HepG2 (cell line): ENCODE measurements at regions not wholly inside any gene's neighbourhood (a gene's known extent, or its start where the extent isn't known, plus 50 kb on each side); places are given as distances from the start of the nearest gene placed in this dataset.

Source experiments
- ATAC-seq: fragments of 200-7000 bp; cut with Tn5 transposase; 3 replicates; pipeline ENCODE4 v1.9.1; 2020; ENCODE audit warnings: mild to moderate bottlenecking, moderate library complexity
- BruUV-seq: library from RNA; stranded (reverse); fragments of 400-500 nt; replicated peaks from 2 replicates; lab custom pipeline; 2021; lab: Mats Ljungman, UMichigan
- CTCF ChIA-PET: fragments of 300-600 bp; formaldehyde crosslinking; extraction: SDS; loops from one replicate; lab custom pipeline; 2021; ENCODE audit warnings: low total read pairs, inconsistent platforms, low intra/inter-chr PET ratio; lab: Yijun Ruan, JAX
- POLR2A ChIA-PET: fragments of 350-600 bp; sonication (Branson Sonifier 250); formaldehyde crosslinking; loops from one replicate; lab custom pipeline; 2020; ENCODE audit warnings: antibody characterized with exemption, inconsistent platforms; lab: Yijun Ruan, JAX
- DNase-seq: peaks from one replicate; pipeline ENCODE4 v3.0.0-alpha.2; 2015; ENCODE audit warnings: low spot score
- FAIRE-seq: peaks from 3 replicates; lab custom pipeline; 2011; peaks lifted over from hg19 to GRCh38; lab: Jason Lieb, UNC
- H2AFZ ChIP-seq: one replicate; pipeline ENCODE4 v1.6.1; 2011; ENCODE audit warnings: low read length, inconsistent platforms
- H3K27ac ChIP-seq: fragments of 300-600 bp; 3 replicates; pipeline ENCODE4 v1.8.0; 2011; ENCODE audit warnings: mixed run types, mild to moderate bottlenecking, mixed read lengths, low read length, inconsistent platforms; ENCODE audit not compliant: insufficient read depth; ENCODE audit errors: extremely low read length
- H3K27me3 ChIP-seq, 2 experiments: fragments of 200-600 bp in 1 of 2; 2 replicates in 1 of 2; 3 replicates in 1 of 2; pipeline versions ENCODE4 v1.6.0 to v1.8.0; 2011; ENCODE audit warnings: low read length in 2 of 2, mild to moderate bottlenecking in 2 of 2, moderate library complexity in 2 of 2, inconsistent platforms in 1 of 2; ENCODE audit not compliant: insufficient read depth in 2 of 2, control insufficient read depth in 1 of 2
- H3K36me3 ChIP-seq, 2 experiments: fragments of 200-600 bp in 1 of 2; replicated peaks in 1 of 2; 2 replicates in 1 of 2; 3 replicates in 1 of 2; pipeline versions ENCODE4 v1.5.1 to v1.8.0; 2011; ENCODE audit warnings: low read length in 2 of 2, inconsistent platforms in 1 of 2; ENCODE audit not compliant: insufficient read depth in 2 of 2, control insufficient read depth in 1 of 2
- H3K4me1 ChIP-seq: 2 replicates; pipeline ENCODE4 v1.5.1; 2012; ENCODE audit warnings: low read length, inconsistent platforms; ENCODE audit not compliant: insufficient read depth
- H3K4me2 ChIP-seq: 2 replicates; pipeline ENCODE4 v1.6.0; 2011; ENCODE audit warnings: low read depth, low read length, inconsistent platforms
- H3K4me3 ChIP-seq, 3 experiments: fragments of 200-600 bp in 1 of 3; sonication (generic), shearing (Covaris generic) in 1 of 3; replicated peaks in 1 of 3; 2 replicates each; pipeline ENCODE4 v1.5.1; 2011 to 2016; ENCODE audit warnings: low read length in 3 of 3, inconsistent platforms in 2 of 3, low read depth in 2 of 3, mild to moderate bottlenecking in 2 of 3, control low read depth in 1 of 3, mixed read lengths in 1 of 3; ENCODE audit not compliant: insufficient read depth in 1 of 3
- H3K79me2 ChIP-seq: one replicate; pipeline ENCODE4 v1.6.1; 2011; ENCODE audit warnings: low read length, inconsistent platforms; ENCODE audit not compliant: insufficient read depth
- H3K9ac ChIP-seq: 2 replicates; pipeline ENCODE4 v1.6.0; 2011; ENCODE audit warnings: mild to moderate bottlenecking, low read depth, low read length, inconsistent platforms; ENCODE audit not compliant: insufficient read depth
- H3K9me3 ChIP-seq: 2 replicates; pipeline ENCODE4 v1.5.1; 2012; ENCODE audit warnings: mild to moderate bottlenecking, low read length
- H4K20me1 ChIP-seq: 2 replicates; pipeline ENCODE4 v1.6.0; 2011; ENCODE audit warnings: inconsistent platforms, mild to moderate bottlenecking, low read length, moderate library complexity; ENCODE audit not compliant: insufficient read depth
- ARHGAP35 ChIP-seq: sonication (generic); formaldehyde crosslinking; IDR thresholded peaks from 2 replicates; pipeline ENCODE4 v1.9.0; 2022; ENCODE audit warnings: mild to moderate bottlenecking, inconsistent platforms, moderate library complexity, missing genetic modification reagents, borderline replicate concordance
- JARID2 ChIP-seq: sonication (generic); formaldehyde crosslinking; IDR thresholded peaks from 2 replicates; pipeline ENCODE4 v1.8.1; 2023; ENCODE audit warnings: missing genetic modification reagents, inconsistent platforms; ENCODE audit not compliant: insufficient replicate concordance
- TARDBP ChIP-seq: sonication (generic); formaldehyde crosslinking; IDR thresholded peaks from 2 replicates; pipeline ENCODE4 v1.8.0; 2022; ENCODE audit warnings: mild to moderate bottlenecking, missing genetic modification reagents
- YEATS4 ChIP-seq: sonication (generic); formaldehyde crosslinking; IDR thresholded peaks from 2 replicates; pipeline ENCODE4 v1.4.0; 2020; ENCODE audit warnings: missing genetic modification reagents, borderline replicate concordance
- ZNF746 ChIP-seq: sonication (generic); formaldehyde crosslinking; IDR thresholded peaks from 2 replicates; pipeline ENCODE4 v1.8.0; 2022; ENCODE audit warnings: mild to moderate bottlenecking, missing genetic modification reagents
- ZNF780A ChIP-seq: sonication (generic); formaldehyde crosslinking; IDR thresholded peaks from 2 replicates; pipeline ENCODE4 v1.8.0; 2022; ENCODE audit warnings: mild to moderate bottlenecking, missing genetic modification reagents, moderate library complexity
- ZSCAN12 ChIP-seq: sonication (generic); formaldehyde crosslinking; IDR thresholded peaks from 2 replicates; pipeline ENCODE4 v1.9.0; 2021; ENCODE audit warnings: mild to moderate bottlenecking, missing genetic modification reagents
- WGBS: methylation state at CpG from one replicate; pipeline ENCODE4 v1.1.6; 2017; ENCODE audit warnings: low lambda C conversion rate; 5-methylcytosine and 5-hydroxymethylcytosine counted together
- in situ Hi-C: cut with HindIII; loops from 2 replicates; pipeline ENCODE4 v1.10.0; 2017; ENCODE audit warnings: low pct_unique_long_range_greater_than_20kb; ENCODE audit not compliant: extremely low pct_ligation_motif_present
- intact Hi-C: fragments of 100-400 bp; cut with micrococcal nuclease; formaldehyde crosslinking; loops from one replicate; pipeline ENCODE4 v1.10.0; 2022; ENCODE audit not compliant: unreplicated experiment
- TF ChIP-seq, protein P1 (sequence below): sonication (generic); formaldehyde crosslinking; IDR thresholded peaks from 2 replicates; pipeline ENCODE4 v1.5.0; 2020; ENCODE audit warnings: mild to moderate bottlenecking, missing genetic modification reagents, borderline replicate concordance

DNA sequence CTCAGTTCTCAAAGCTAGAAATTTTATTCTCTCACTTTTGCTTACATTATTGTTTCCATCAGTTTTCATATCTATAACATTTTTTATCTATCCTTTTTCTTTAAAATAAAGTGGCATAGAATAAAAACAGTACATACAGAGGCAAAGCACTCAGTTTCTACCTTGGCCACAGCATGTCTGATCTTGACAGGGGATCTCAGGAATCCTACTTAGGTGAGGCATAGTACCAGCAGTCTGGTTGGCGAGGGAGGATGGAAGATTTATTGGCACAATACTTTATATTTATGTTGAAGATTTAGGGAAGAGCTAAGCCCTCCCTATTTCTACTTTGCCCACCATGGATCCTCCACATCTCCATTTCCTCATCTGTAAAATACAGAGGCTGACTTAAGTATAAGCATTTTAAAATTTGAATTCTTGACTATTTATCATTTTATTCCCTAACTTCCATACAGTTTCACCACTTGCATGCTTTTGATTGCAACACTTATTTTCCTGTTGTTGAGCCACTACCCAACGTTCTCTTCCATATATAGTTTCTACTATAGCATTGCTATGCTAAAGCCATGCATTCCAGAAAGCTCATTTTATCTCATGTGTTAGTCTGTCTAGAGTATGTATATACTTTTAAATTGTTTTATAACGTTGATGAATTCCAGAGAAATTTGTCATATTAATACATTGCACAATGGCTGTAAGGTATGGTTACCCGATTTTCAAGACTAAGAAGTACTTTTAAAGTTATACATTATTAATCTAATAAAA is 506.7 kb downstream of the KCTD12 start:
- Histone ChIP-seq H3K4me1 (no peaks in the 10 kb centered on the region), H2AFZ (no peak overlapping the region), H3K27ac (no peak overlapping the region), H3K79me2 (no peaks in the 10 kb centered on the region), H3K36me3 (no peaks in the 10 kb centered on the region), H3K4me3 (no peak overlapping the region), H3K4me2 (no peak overlapping the region), H4K20me1 (no peaks in the 10 kb centered on the region), H3K9ac (no peak overlapping the region), H3K27me3 (no peaks in the 10 kb centered on the region), H3K9me3 (no peaks in the 10 kb centered on the region)
- FAIRE-seq (no peak), DNase-seq (no peak), ATAC-seq (no peak)
- CTCF ChIA-PET, result no interaction called here
- under 1% methylated on average over 4 of the region's 4 CpGs for WGBS
- POLR2A ChIA-PET, result no interaction called here
- TF ChIP-seq ZNF746 (CRISPR knock-in tag) (no peak), JARID2 (CRISPR knock-in tag) (no peak), YEATS4 (no peak), ARHGAP35 (no peak), ZNF780A (CRISPR knock-in tag) (no peak), TARDBP (no peak), ZSCAN12 (no peak)
- TF ChIP-seq, protein P1, sequence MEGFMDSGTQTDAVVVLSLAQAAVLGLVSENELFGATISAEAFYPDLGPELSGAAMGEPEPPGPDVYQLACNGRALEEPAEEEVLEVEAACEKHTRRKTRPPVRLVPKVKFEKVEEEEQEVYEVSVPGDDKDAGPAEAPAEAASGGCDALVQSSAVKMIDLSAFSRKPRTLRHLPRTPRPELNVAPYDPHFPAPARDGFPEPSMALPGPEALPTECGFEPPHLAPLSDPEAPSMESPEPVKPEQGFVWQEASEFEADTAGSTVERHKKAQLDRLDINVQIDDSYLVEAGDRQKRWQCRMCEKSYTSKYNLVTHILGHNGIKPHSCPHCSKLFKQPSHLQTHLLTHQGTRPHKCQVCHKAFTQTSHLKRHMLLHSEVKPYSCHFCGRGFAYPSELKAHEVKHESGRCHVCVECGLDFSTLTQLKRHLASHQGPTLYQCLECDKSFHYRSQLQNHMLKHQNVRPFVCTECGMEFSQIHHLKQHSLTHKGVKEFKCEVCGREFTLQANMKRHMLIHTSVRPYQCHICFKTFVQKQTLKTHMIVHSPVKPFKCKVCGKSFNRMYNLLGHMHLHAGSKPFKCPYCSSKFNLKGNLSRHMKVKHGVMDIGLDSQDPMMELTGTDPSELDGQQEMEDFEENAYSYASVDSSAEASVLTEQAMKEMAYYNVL, result no peak
- intact Hi-C loops (no loop called here), in situ Hi-C loops (no loop called here)
- BruUV-seq, result no TSS peak
